ENCODE measurements at regions not wholly inside any gene's neighbourhood (a gene's known extent, or its start where the extent isn't known, plus 50 kb on each side); places are given as distances from the start of the nearest gene placed in this dataset.
A peak's percentile ranks its signal among the peaks of the same experiment; 100 is the strongest.
"Not testable (repeated sequence)": the region's sequence is repeated elsewhere in the genome, so short reads cannot be mapped to it uniquely, and the experiment has no call there.

DNA sequence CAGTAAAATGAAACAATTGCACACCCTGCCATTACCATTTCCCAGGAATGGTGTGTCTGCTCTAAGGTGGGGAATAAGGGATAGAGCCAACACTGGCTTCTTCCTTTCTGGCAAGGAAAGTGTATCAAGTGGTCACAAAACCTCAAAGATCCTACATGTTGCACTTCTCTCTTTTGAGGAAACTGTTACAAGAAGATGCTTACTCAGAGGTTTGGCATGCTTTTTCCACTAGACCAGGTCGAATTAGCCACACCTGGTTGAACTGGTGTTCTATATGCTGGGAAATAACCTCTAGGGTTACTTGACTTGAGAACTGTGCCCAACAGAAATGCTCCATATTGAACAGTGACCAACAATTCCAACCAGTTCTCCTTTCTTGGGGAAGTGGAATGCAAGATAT is 102.9 kb downstream of the LRRN1 start:
- no peak for DNase-seq

DNA sequence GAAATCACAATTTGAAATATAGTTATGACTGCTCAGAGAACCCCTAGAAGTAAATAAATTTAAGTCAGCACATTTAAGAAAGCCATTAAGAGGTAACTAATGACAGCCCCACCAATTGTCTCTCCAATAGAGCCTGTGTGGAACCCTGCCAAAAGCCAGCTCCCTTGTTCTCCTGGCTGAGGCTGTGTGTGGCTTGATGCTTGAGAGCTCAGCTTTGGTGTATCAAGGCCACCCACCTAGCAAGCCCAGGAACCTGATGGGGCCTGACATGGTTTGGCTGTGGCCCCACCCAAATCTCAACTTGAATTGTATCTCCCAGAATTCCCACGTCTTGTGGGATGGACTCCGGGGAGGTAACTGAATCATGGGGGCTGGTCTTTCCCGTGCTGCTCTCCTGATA is 106.9 kb downstream of the LRRN1 start:
- DNase-seq, result no peak

DNA sequence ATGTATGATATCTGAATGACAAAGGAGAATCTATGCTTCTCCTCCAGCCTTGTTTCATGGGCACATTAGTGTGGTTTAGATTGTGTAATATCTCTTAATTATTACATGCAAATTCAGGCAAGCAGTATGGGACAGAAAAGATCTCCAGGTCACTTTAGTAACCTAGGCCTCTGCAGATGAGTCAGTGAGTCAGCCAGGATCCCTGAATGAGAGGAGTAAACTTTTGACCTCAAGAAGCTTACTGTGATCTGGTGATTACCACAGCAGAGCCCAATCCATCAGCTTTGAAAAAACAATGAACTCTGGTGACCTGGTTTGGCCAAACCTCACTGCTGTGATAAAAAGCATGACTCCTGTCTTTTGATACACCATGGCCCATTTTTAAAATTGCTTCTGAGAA is 107.8 kb downstream of the LRRN1 start:
- no peak for DNase-seq

DNA sequence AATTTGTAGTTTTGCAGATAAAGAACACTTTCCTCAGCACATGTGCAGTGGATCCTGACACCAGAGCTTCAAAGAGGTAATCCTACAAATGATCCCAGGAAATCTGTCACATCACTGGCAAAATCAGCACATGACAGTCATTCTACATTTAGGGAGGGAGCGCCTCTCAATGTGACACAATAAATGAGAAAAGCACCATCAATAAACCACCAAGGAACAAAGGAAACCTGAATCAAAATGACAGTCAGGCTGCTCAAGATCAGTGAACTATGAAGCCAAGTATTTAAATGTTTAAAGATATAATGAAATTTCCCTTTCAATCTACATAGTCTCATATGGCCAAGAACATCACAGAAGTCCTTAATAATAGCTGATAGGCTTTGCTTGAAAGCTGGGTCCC is 119.5 kb downstream of the LRRN1 start:
- DNase-seq, result no peak

DNA sequence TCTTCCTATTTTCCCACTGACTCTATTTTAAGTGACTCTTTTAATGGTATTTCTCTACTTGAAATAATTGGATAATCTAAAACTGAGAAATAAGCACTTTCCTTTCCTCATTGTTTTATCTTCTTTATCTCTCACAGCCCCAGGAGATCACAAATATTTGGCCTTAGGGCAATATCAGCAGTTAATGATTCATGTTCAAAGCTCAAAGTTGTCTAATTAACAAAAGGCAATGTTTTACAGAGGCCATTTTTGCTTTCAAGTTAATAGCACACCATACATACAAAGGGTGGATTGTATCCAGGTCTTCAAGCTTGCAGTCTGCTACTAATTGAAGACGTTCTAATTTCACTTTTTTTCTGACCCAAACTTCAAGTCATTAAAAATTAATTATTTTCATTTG is 120.1 kb downstream of the LRRN1 start:
- no peak for DNase-seq

DNA sequence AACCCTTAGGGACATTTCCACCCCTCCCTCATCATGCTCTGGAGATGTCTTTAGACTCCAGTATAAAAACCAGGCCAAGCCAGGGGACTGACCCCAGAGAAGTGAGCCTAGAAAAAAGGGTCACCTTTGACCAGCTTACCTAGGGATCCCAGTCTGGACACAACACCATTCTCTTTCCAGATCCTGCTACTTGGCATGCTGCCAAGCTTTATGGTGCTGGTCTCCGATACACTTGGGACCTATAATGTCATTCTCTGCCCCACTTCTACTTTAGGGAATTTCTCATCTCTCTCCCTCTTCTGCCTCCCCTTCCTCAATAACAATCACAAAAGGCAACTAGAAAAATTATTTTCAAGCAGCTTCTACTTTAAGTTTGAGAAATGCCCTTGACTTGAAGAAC is 124.4 kb downstream of the LRRN1 start:
- DNase-seq, result no peak

DNA sequence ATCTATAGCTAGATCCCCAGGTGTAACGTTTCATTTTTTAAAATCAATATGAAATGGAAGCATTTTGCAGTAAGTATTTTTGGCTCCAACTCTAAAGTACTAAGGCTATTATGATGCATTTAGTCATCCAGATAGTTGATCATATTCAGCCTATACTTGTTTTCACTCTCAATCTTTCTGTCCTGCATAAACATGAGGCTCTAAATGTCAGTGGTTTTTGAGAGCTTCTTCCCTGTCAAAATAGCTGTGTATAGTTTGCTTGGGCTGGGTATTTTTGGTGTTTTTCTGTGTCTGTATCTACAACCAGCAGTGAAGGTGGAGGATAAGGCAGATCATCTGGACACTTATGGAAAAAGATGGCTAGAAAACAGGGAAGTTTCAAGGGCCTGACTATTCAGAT is 128.0 kb downstream of the LRRN1 start:
- no peak for DNase-seq

DNA sequence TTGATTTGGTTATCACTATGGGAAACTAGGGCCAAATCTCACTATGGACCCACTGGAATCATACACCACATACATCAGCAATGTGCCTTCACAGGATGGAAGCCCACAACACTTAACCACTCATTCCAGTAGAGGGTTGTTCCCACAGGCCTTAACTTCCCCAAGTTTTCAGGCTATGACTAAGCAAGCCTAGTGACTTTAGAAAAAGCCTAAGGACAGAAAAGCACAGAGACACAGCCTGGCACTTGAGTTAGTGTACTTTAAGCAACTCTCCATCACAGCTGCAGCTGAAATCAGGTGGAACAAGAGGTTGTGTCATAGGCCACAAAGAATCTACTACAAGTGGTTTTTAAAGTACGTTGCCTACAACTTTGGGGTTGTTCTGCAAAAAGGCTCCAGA is 128.7 kb downstream of the LRRN1 start:
- DNase-seq, result no peak

DNA sequence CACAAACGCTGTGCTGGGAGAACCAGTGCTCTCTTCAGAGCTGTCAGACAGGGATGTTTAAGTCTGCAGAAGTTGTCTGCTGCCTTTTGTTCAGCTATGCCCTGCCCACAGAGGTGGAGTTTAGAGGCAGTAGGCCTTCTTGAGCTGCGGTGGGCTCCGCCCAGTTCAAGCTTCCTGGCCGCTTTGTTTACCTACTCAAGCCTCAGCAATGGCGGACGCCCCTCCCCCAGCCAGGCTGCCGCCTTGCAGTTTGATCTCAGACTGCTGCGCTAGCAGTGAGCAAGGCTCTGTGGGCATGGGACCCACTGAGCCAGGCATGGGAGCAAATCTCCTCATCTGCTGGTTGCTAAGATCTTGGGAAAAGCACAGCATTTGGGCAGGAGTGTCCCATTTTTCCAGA is 142.1 kb downstream of the LRRN1 start:
- DNase-seq, result not testable (repeated sequence)

DNA sequence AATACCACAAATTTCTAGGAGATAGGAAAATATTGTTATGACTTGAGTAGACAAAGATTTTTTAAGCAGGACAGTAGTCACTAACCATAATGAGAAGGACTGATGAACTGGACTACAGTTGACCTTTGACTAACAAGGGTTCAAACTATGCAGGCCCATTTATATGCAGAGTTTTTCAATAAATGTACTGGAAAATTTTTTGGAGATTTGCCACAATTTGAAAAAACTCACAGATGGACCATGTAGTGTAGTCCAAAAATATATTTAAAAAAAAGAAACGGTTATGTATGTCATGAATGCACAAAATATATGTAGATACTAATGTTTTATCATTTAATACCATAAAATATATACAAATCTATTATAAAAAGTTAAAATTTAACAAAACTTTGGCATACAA is 151.8 kb downstream of the LRRN1 start:
- DNase-seq, result no peak

DNA sequence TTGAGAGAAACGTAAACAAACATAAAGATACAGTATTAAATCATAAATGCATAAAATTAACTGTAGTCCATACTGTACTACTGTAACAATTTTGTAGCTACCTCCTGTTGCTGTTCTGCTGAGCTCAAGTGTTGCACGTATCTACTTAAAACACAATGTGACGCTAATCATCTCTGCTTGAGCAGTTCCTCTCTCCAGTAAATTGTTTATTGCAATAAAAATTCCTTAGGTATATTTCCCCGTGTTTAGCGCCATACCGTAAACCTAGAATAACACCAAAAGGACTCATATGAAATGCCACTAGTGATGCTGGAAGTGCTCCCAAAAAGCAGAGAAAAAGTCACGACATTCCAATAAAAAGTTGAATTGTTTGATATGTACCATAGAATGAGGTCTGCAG is 152.3 kb downstream of the LRRN1 start:
- no peak for DNase-seq

DNA sequence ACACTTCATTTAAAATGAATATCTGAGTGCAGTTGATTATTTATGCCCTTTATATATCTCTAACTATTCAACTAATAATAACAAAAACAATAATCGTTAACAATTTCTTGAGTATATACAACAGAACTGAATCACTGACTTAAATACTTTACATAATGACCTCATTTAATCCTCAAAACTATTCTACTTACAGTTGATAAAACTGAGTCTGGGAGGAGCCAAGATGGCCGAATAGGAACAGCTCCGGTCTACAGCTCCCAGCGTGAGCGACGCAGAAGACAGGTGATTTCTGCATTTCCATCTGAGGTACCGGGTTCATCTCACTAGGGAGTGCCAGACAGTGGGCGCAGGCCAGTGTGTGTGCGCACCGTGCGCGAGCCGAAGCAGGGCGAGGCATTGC is 163.6 kb downstream of the LRRN1 start:
- not testable (repeated sequence) for DNase-seq

DNA sequence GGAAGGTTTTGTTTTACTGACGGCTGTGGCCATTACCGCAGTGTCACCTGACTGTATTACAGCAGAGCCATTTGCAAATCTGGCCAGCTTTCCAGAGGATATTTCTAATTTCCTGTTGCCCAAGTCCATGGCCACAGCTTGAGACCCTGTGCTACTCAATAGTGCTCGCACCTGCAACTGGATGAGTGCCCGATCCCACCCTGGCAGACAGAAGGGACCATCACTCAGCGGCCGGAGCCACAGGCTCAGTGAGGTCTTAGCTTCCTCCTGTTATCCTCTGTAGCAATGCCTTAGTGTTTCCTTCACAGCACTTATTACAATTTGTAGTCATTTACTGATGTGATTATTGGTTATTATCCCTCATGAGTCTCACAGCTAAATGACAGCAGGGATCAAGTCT is 184.8 kb downstream of the LRRN1 start:
- DNase-seq, result no peak

DNA sequence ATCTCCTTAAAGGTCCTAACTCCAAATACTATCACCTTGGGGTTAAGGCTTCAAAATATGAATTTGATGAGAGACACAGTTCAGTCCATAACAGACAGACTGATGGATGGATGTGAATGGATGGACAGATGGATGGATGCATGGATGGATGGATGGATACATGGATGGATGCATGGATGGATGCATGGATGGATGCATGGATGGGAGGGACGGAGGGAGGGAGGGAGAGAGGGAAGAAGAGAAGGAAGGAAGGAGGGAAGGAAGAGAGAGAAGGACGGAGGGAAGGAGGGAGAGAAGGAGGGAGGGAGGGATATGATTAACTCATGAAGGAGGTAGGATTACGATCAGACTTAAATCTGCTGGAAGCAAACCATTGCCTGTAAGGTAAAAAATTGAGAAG is 192.4 kb downstream of the LRRN1 start:
- no peak for DNase-seq

DNA sequence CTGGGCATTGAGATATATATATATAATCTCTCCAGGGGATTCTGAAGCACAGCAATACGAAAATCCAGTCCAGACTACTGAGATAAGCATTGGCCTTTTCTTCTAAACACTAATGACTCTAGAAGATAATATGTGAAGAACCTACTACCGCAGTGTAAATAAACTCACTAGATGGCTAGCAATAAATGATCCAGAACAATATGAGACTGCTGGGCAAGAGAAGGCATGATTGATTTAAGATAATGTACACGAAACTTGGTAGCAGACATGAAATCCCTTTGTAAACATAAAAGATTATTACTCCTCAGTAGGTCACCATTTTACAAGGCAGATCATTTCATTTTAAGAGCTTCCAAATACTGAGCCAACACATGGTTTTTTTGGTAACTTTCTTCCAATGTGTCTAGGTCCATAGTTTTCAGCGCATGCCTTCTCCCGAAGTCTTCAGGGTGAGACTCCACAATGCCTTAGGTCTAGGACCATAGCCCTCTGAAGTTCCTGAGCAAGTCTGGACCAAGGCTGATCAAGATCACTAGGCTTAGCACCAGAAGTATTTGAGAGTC is 193.2 kb downstream of the LRRN1 start:
- DNase-seq, result no peak

DNA sequence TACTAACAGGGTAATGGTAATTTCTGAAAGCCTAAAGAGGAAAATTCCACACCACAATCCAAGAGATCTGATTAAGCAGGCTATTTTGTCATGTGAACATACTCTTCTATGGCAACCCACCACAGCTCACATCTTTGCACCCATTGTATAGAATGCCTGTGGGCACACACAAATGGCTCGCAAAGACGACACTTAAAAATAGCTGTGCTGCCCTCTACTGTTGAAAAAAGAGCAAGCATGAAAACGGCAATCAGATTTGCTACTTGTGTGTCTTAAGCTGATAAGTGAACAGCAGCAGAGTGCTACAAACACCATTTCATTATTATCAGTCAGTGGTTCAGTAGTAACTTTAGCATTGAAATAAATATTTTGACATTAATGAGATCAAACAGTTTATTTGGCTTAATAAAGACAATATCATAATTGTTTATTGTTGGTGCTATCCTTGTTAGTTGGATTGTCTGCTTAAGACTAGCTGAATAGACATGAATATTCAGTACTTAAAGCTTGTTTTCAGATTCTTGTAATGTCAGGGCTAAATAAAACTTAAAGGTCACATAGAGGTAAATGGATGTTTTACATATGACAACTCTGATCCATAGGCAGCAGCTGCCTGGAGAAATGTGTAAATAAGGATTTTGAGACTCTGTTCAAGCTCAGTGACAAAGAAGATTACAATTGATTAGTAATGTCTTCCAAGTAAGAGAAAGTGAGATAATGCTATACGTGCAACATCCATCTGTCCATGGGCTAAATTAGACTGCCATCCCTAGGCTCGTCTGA is 199.1 kb downstream of the LRRN1 start:
- DNase-seq, result peak; percentile 23

DNA sequence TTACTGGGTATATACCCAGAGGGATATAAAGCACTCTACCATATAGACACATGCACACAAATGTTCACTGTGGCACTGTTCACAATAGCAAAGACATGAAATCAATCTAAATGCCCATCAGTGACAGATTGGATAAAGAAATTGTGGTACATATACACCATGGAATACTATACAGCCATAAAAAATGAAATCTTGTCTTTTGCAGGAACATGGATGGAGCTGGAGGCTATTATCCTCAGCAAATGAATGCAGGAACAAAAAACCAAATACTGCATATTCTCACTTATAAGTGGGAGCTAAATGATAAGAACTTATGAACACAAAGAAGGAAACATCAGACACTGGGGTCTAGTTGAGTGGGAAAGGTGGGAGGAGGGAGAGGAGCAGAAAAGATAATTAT is 200.1 kb downstream of the LRRN1 start:
- not testable (repeated sequence) for DNase-seq

DNA sequence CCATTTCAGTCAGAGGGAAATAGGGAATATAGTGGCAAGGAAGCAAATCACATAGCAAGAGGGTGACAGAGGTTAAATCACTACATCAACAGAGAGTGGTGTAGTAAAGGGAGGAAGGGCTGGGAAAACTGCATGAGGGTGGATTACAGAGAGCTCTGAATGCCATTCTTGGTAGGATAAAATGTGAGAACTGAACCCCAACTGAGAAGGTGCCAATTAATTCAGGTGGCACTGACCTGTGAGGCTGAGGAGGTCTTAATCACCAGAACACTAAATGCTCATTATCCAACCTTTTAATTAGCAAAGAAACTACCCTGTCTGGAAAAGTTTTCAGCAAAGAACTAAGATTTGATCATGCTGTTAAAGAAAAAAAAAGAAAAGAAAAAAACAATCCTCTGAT is 202.7 kb downstream of the LRRN1 start:
- DNase-seq, result no peak

DNA sequence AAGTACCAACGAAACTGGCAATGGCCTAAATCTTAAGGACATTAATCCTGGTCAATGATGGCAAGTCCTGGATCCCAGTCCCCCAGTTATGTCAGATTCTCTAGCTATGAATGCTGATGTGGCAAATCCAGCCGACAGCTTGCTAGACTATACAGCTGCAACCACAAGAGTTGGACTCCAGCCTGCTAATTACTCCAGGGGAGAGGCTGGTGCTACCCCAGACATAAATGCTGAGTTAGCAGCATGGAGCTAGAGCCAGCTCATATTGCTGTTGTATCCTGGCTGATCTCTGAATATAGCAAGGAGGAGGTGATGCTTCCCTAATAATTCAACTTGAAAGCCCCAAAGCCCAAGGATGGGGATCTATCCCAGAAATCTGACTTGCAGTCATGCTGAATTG is 207.1 kb downstream of the LRRN1 start:
- DNase-seq, result no peak

DNA sequence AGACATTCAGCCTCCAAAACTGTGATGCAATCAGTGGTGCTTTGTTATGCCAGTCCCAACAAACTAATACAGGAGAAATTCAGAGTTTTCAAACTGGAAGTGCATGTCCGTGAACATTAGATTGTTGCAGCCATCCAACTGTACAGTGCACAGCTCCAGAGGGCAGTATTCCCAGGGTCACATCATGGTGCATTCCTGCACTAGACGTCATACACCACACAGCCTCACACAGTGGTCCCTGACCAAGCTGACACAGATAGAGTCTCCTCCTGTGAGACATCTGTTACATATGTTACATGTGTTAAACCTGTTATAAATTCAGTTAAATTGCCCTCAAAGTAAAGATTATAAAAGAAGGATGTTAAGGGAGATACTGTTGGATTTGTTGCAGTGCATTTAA is 209.0 kb downstream of the LRRN1 start:
- DNase-seq, result no peak

DNA sequence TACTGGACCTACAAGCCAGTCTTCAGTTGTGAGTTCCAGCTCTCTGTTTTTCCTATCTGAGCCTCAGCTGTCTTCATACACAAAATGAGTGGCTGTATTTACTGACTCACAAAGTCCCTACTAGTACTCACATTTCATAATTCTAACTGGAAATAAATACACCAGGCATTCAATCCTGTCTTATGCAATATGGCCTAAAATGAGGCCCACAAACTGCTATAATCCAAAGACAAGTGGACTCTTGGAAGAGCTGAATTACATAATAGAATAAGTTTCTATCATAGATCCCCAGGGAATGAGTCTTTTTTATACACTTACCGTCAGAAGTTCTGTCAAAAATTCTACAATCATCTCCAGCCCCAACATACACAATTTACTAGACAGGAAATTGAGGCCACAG is 211.9 kb downstream of the LRRN1 start:
- DNase-seq, result no peak

DNA sequence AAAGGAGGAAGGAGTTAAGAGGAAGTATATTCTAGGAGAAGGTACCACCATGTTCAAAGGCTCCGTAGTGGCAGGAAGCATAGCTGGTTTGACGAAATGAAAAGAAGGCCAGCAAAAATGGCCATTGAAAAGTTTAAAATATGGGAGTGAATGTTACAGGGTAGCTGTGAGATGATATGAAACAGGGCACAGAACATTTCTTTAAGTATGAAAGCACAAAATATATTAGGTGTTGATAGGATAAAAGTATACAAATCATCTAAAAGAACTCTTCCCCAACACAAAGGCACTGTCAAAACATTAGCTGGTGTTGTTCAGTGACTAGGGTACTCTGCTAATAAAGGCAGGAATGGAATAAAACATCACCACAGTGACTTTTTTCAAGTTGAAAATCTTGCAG is 216.2 kb downstream of the LRRN1 start:
- no peak for DNase-seq

DNA sequence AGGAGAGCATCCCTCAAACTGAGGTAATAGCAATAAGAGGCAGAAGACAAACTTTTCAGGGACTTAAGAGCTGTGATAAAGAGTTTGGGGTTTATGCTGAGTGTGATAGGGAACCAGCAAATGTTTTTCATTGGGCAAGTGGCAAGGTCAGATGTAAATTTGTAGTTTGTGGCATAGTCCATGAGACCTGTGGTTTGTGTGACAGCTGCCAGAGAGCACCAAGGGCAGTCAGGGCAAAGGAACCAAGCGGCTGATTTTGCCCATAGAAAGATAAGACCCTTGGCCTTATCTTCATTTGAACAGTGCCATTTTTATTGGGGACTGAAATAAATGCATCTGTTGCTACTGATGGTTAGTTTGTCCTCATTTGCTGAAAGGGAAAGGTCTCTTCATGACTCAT is 220.3 kb downstream of the LRRN1 start:
- DNase-seq, result no peak

DNA sequence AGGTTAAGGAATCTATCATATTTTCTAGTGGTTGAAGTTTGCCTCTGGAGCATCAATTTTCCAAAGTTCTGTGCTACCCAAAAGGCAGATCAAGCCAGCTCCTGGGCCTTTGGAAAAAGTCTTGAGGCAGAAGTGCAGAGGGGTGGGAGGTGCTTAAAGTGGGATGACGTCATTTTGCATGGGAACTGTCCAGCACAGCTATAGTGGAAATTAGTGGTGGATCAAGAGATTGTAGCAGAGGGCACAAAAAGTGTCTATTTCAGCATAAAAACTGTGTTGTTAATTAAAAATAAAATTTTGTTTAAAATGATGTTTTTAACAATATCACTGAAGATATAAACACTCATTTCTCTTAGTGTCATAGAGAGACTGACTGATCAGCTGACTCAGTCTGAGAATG is 221.9 kb downstream of the LRRN1 start:
- no peak for DNase-seq

DNA sequence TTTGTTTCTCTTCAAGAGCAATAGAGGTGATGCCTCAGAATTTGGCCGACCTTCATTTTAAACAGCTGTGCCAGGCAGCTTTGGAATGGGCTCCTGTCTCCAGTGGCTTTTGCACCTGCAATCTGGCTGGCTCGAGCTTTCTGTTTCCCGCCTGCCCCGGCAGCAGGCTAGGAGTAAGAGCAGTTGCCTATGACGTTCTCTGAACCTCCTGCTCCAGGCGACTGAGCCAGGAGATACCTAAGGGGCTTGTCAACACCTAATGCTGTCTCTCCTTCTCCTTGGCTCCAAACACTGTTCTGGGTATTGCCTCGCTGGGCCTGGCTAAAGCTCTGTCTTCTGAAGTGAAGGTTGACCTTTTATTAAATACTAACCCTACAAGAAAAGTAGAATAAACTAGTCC is 229.9 kb downstream of the LRRN1 start:
- no peak for DNase-seq

Measured in midbrain (tissue), 1 donor.